NCI-H2107 treated with DMSO at 0.1 percent for 48 hours (cell line): ENCODE measurements at regions not wholly inside any gene's neighbourhood (a gene's known extent, or its start where the extent isn't known, plus 50 kb on each side); places are given as distances from the start of the nearest gene placed in this dataset.
"Not testable (repeated sequence)": the region's sequence is repeated elsewhere in the genome, so short reads cannot be mapped to it uniquely, and the experiment has no call there.

Experiments used
- DNase-seq: peaks from one replicate; lab custom pipeline; 2025; ENCODE audit not compliant: unreplicated experiment; lab: John Stamatoyannopoulos, UW

- no peak for DNase-seq
These were observed 218.2 kb upstream of the ZCCHC13 start for GRCh38 chrX:74085642-74086236.

DNA sequence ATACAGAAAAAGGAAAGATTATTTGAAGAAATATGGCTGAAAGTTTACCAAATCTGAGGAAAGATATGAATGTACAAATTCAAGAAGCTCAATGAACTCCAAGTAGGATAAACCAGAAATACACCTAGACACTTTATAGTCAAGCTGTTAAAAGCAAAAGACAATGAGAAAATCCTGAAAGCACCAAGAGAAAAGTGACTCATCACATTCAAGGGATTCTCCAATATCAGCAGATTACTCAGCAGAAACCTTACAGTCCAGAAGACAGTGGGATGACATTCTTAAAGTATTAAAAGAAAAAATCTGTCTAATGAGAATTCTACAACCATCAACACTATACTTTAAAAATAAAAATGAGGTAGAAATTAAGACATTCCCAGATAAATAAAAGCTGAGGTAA, 223.8 kb upstream of the ZCCHC13 start:
- no peak for DNase-seq

DNA sequence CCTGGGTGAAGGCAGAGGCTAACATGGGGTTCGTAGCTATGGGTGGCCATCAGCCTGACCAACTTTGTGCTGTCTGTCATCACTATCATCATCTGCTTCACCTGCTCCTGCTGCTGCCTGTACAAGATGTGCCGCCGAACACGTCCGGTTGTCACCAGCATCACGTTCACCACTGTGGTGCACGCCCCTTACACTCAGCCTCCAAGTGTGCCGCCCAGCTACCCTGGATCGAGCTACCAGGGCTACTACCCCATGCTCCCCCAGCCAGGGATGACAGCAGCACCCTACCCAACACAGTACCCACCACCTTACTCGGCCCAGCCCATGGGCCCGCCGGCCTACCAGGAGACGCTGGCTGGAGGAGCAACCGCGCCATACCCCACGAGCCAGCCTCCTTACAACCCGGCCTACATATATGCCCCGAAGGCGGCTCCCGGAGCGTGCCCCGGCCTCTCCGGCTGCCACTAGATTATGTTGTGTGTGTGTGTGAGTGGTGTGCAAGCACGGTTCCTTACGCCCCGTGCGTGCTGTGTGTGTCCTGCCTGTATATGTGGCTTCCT, 213.4 kb upstream of the XIST start:
- DNase-seq = no peak

DNA sequence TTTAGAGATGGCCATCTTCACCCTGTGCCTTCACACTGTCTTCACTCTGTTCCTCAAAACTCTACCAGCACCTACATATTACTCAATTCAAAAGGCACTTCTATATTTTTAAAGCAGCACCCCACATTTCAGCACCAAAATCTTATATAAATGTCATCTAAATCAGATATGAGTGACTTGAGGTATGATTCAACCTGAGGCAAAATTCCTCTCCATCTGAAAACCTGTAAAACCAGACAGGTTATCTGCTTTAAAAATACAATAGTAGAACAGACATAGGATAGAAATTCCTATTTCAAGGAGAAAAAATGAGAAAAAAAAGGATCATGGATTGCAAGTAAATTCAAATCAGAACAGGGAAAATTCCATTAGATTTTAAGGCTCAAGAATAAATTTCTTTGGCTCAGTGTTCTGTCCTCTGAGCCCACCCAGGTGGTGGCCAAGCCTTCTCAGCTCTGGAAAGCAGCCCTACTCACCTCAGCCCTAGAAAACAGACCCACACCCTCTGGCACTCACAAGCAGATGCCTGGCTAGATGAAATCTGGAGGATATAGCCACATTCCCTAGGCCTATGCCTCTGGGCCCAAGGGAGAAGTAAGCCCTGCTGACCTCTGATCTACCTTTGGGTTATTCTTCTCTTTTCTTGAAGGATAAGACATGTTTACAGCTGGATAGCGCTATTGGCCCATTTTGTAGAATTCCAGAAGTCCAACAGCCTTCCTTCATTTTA, 211.1 kb upstream of the XIST start:
- DNase-seq = no peak

- no peak for DNase-seq
These were observed 209.4 kb upstream of the XIST start for GRCh38 chrX:74061879-74062278.

GRCh38 chrX:74049126-74049525, 196.6 kb upstream of the XIST start:
- DNase-seq = no peak

GRCh38 chrX:74034066-74034465, 181.6 kb upstream of the XIST start:
- DNase-seq = not testable (repeated sequence)

DNA sequence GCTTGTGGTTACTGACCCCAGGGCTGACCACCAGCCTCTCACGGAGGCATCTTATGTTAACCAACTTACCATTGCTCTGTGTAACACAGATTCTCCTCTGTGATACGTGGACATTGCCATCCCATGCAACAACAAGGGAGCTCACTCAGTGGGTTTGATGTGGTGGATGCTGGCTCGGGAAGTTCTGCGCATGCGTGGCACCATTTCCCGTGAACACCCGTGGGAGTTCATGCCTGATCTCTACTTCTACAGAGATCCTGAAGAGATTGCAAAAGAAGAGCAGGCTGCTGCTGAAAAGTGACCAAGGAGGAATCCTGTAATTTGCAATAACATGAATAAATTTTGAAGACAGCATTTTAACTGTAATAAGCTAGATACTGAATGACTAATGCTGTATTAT, 179.0 kb upstream of the XIST start:
- not testable (repeated sequence) for DNase-seq

DNA sequence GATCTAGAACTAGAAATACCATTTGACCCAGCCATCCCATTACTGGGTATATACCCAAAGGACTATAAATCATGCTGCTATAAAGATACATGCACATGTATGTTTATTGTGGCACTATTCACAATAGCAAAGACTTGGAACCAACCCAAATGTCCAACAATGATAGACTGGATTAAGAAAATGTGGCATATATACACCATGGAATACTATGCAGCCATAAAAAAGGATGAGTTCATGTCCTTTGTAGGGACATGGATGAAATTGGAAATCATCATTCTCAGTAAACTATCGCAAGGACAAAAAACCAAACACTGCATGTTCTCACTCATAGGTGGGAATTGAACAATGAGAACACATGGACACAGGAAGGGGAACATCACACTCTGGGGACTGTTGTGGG, 178.3 kb upstream of the XIST start:
- not testable (repeated sequence) for DNase-seq

- not testable (repeated sequence) for DNase-seq
These were observed 172.6 kb upstream of the XIST start for GRCh38 chrX:74025145-74025544.

DNA sequence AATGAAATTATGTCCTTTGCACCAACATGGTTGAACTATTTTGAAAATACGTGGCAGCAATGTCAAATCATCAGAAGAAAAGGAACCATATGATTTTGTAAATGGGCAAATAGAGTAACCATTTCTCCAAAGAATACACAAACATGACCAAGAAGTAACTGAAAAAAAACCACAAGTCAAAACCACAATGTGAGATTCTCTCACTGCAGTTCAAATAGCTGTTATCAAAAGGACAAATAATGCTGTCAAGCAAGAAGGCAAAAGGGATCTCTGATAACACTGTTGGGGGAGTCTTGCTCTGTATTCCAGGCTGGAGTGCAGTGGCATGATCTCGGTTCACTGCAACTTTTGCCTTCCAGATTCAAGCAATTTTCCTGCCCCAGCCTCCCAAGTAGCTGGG, 170.7 kb upstream of the XIST start:
- DNase-seq = no peak

- no peak for DNase-seq
These were observed 165.7 kb upstream of the XIST start for GRCh38 chrX:74018253-74018652.

GRCh38 chrX:74015379-74016019, 163.0 kb upstream of the XIST start:
- DNase-seq = peak; percentile 71

- no peak for DNase-seq
These were observed 156.5 kb upstream of the XIST start for GRCh38 chrX:74009041-74009440.

DNA sequence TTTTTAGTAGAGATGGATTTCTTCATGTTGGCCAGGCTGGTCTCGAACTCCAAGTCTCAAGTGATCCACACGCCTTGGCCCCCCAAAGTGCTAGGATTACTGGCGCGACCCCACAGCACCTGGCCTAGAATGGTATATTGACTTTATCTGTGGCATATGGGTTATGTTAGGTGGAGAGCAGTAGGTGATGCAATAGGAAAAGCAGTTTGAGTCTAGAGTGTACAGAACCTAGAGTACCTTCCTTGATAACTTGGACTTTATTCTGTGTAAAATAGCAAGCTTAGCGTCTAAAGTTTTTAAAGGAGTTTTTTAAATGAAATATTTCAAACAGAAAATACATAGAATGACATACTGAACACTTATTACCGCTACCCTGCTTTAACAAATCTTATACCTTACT, 139.5 kb upstream of the XIST start:
- DNase-seq = no peak

DNA sequence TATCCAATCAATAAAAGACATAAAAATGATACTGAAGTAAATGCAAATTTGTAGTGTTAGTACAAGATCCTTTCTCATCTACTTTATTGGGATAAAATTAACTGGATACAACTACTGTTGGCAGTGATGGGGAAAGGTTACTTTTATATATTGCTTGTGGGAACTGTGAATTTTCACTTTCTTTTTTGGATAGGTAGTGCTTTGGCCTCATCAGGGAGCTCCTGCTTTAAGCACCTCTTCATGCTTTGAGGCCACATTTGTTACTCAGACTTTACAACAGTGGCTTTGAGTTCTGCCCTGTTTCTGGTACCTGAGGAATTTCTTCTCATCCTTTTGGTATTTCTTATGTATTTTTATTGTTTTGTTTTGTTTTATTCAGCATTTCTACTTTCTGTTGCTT, 134.7 kb upstream of the XIST start:
- DNase-seq = no peak

GRCh38 chrX:73979551-73980131, 127.1 kb upstream of the XIST start:
- no peak for DNase-seq

DNA sequence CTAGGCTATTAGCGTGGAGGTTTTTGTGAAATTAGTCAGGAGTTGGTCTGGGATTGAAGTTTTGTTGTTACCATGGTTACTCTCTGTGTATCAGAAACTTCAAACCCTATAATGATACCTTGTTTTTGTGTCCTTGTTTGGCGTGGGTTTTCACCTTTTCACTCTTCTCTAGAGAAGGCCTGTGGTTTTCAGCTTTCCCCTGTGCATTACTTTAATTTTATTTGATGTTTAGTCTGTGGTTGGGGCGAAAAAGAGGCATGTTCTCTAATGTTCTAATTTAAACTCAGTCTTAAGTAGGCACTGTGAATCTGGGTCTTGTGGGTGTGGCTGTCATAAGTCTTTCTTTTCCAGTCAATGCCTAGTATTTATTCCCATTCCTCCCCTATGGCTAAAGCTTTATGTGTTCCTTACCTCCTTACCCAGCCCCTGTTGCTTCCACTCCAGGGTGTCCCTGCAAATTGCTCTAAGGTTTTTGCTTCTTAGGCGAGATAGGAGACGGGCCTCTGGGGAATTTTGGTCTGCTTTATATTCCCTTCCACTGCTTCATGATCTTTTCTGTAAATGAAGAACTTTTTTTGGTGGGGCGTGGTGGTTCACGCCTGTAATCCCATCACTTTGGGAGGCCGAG, 125.1 kb upstream of the XIST start:
- DNase-seq = no peak

- DNase-seq = not testable (repeated sequence)
These were observed 114.9 kb upstream of the XIST start for GRCh38 chrX:73967461-73967860.

- DNase-seq = no peak
These were observed 113.3 kb upstream of the XIST start for GRCh38 chrX:73965833-73966232.

DNA sequence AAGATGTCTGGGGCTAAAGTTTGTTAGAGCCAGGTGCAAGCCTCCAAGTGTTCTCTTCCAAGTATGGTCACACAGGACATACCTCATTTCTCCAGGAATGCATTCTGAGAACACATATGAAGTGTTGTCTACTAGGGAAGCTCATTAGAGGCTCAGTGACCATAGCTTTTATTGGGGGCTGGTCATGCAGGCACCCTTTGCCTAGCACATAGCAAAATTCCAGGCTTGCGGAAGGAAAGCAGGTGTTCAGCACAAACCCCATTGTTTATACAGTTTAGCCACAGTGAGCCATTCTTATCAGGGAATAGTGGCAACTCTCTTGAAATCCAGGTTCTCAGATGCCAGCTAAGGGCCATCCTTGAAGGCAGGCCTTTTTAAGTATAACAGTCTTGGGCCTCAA, 112.1 kb upstream of the XIST start:
- peak; percentile 46 for DNase-seq
